HuH-7 (cell line): ENCODE measurements at regions not wholly inside any gene's neighbourhood (a gene's known extent, or its start where the extent isn't known, plus 50 kb on each side); places are given as distances from the start of the nearest gene placed in this dataset.
"Not testable (repeated sequence)": the region's sequence is repeated elsewhere in the genome, so short reads cannot be mapped to it uniquely, and the experiment has no call there.

ENCODE experiments used
- DNase-seq: peaks from one replicate; pipeline ENCODE4 v3.0.0; 2011; ENCODE audit warnings: low spot score

DNA sequence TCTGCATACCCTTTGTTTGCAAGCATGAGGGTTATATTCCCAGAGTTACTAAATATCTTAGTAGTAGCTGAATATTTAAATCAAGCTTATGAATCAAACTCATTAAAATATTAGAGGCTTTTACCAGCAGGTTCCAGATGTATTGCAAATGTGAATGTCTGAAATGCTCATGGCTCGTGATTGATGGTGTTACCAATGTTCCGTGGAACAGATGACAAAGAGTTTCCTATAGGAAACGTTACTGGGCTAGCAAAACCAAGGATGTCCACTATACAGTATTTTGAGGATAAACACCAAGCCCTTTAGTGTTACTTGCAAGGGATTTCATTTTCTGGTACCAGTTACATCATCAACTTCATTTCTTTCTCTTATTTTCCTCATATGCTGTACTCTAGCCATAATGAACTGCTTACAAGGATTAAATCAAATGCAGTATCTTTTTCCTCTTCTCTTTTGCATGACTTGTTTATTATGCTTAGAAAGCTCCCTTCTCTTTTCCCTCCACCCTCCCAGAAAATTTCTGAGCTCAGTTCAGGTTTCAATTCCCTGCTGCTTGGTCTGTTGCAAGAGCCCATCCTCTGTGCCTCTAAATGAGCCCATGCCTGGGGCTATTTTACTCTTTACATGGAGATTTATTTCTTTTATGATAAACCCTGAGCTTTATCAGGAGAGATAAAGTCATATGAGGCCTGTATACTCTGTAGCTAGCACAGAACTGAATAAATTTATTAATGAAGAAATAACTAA, 1537.1 kb upstream of the GOT2 start:
- no peak for DNase-seq

DNA sequence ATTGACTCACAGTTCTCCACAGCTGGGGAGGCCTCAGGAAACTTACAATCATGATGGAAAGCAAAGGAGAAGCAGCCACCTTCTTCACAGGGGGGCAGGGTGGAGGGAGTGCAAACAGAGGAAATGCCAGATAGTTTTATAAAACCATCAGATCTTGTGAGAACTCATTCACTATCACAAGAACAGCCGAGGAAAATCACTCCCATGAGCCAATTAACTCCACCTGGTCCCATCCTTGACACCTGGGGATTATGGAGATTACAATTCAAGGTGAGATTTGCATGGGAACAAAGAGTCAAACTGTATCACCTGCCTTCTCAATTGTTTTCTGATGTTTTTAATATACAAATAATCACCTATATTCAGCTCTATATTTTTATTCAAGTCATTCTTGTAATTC, 1527.3 kb upstream of the GOT2 start:
- DNase-seq = no peak

DNA sequence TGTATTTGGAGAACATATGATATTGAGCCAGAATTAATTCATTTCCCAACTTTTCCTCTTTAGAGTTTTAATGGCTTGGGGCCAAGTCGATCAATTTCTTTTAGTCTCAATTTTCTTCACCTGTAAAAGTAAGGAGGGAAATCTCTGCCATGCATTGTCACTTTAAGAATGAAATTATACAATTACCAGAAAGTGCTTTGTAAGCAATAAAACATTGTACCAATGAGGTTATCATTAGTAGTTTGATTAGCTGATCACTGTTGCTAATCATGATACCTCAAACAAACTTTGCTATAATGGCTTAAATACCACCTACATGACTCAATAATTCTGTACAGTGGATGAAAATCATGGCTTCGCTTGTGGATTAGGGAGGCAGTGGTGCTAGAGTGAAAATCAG, 1525.8 kb upstream of the GOT2 start:
- DNase-seq = no peak

GRCh38 chr16:60246086-60246485, 1512.0 kb upstream of the GOT2 start:
- no peak for DNase-seq

- no peak for DNase-seq
Observed at GRCh38 chr16:60241671-60242070, 1507.6 kb upstream of the GOT2 start.

DNA sequence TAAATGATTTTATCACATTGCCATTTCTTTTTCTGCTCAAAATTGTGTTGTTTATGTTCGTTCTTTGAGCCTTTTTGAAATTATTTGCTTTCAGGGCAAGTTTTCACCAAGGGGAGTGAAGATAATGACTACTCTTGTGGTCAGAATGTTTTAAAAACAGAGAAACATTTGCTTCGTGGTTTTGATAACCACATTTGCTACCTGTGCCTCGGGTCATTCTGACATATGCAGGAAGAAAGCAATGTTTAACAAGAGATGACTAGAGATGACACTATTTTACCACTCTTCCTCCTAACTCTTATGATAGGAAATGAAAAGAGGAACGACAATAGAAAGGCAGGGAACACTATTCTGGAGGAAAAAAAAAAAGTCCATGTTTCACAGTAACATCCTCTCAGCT, 1496.5 kb upstream of the GOT2 start:
- DNase-seq = no peak

GRCh38 chr16:60225541-60225940, 1491.4 kb upstream of the GOT2 start:
- no peak for DNase-seq

DNA sequence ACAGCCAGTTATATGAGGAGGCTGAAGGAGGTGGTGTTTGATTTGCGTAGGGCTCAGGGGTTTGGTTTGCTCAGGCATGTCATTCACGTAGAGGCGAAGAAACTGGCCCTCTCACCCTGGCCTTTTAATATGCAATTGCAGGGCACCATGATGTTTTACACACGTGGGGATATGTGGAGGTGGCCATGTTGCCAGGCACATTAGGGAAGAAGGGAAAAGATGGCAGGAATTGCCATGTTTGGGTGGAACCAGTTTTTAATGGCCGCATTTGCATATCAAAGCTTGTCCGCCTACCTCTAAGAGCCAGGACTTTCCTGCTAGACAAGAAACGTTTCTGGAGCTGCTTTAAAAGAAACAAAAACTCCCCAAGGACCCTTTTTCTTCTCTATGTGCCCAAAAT, 1483.7 kb upstream of the GOT2 start:
- no peak for DNase-seq

- no peak for DNase-seq
Observed at GRCh38 chr16:60214311-60214710, 1480.2 kb upstream of the GOT2 start.

DNA sequence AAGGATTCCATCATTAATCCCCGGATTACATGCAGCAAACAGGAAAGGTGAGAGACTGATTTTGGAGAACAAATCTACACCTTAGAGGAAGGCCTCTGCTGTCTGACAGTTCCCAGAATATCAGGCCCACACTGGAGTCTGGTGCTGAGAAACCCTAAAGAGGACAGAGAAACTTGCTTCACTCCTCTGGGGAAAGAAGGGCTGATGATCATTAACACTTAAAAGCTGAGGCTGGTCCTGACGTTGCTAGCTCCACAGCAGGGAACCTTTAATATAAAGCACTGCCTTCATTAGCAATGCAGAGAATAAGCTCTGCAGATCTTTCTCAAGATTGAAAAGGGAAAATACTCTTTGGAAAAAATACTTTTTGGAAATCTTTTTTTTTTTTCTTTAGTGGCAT, 1472.4 kb upstream of the GOT2 start:
- no peak for DNase-seq

- DNase-seq = no peak
Observed at GRCh38 chr16:60204181-60204580, 1470.1 kb upstream of the GOT2 start.

- no peak for DNase-seq
Observed at GRCh38 chr16:60203525-60204124, 1469.5 kb upstream of the GOT2 start.

- DNase-seq = not testable (repeated sequence)
Observed at GRCh38 chr16:60200729-60201128, 1466.6 kb upstream of the GOT2 start.

GRCh38 chr16:60200161-60200560, 1466.0 kb upstream of the GOT2 start:
- no peak for DNase-seq

GRCh38 chr16:60199150-60199549, 1465.0 kb upstream of the GOT2 start:
- DNase-seq = no peak

GRCh38 chr16:60181536-60181935, 1447.4 kb upstream of the GOT2 start:
- no peak for DNase-seq

GRCh38 chr16:60180609-60181008, 1446.5 kb upstream of the GOT2 start:
- DNase-seq = no peak

DNA sequence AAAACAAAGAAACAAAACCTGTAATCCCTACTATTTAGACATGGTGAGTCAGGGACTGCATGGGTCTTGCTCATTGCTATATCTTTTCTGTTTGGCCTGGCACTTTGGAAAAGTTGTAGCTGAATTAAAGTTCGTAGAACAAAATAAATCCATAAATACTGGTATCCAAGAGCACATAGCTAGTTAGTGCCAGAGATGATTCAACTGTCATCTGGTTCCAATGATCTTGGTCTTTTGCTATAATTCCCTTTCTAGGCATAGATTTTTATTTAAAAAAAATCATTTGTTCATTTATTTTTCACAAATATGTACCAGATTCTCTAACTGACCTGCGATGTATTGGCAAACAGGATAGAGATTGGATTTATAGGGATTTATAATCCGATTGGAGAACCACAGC, 1436.1 kb upstream of the GOT2 start:
- DNase-seq = no peak

GRCh38 chr16:60166111-60166510, 1432.0 kb upstream of the GOT2 start:
- DNase-seq = no peak

GRCh38 chr16:60151987-60152386, 1417.9 kb upstream of the GOT2 start:
- DNase-seq = no peak

GRCh38 chr16:60150907-60151306, 1416.8 kb upstream of the GOT2 start:
- DNase-seq = no peak

DNA sequence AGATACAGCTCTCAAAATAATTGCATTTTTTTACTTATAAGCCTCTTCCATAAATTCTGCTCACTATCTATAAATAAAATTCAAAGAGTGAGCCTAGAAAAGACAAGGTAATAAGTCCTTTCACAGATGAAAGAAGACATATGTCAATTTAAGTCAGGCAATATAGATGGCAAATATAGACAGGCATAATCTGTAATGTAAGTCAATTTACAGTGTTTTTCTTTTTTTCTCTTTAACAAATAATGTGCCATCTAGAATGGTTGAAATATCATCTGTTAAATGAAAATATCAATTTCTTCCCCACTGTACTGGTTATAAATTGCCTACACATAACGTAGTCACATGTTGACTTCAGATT, 1409.2 kb upstream of the GOT2 start:
- DNase-seq = no peak

- DNase-seq = no peak
Observed at GRCh38 chr16:60142619-60143347, 1408.7 kb upstream of the GOT2 start.

DNA sequence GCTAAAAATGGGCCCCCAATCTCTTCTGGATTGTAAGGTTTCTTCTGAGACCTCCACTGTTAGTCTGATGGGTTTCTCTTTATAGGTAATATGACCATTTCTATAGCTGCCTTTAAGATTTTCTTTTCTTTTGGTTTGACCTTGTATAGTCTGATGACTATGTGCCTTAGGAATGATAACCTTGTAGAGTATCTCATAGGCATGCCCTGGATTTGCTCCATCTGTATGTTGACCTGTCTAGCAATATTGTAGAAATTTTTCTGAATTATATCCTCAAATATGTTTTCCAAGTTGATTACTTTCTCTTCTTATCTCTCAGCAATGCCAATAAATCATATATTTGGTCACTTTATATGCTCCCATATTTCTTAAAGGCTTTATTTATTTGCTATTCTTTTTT, 1403.8 kb upstream of the GOT2 start:
- no peak for DNase-seq
